Endothelial cell (in vitro differentiated cells): ENCODE measurements at regions not wholly inside any gene's neighbourhood (a gene's known extent, or its start where the extent isn't known, plus 50 kb on each side); places are given as distances from the start of the nearest gene placed in this dataset.

Source experiments
- DNase-seq: peaks from one replicate; pipeline ENCODE4 v3.0.0; 2021; ENCODE audit warnings: low spot score
- H3K27ac Mint-ChIP-seq: one replicate; pipeline ENCODE4 v1.8.0; 2021; ENCODE audit warnings: mixed read lengths, inconsistent platforms; ENCODE audit not compliant: unreplicated experiment
- H3K27me3 Mint-ChIP-seq: one replicate; pipeline ENCODE4 v1.8.0; 2021; ENCODE audit warnings: mild to moderate bottlenecking, moderate library complexity, mixed read lengths, inconsistent platforms; ENCODE audit not compliant: unreplicated experiment
- H3K36me3 Mint-ChIP-seq: one replicate; pipeline ENCODE4 v1.8.0; 2021; ENCODE audit warnings: mild to moderate bottlenecking, low read depth, mixed read lengths, inconsistent platforms; ENCODE audit not compliant: unreplicated experiment
- H3K4me1 Mint-ChIP-seq: one replicate; pipeline ENCODE4 v1.8.0; 2021; ENCODE audit warnings: mild to moderate bottlenecking, mixed read lengths, inconsistent platforms; ENCODE audit not compliant: unreplicated experiment
- H3K4me3 Mint-ChIP-seq: one replicate; pipeline ENCODE4 v1.8.0; 2021; ENCODE audit warnings: mild to moderate bottlenecking, mixed read lengths, inconsistent platforms; ENCODE audit not compliant: unreplicated experiment
- H3K9me3 Mint-ChIP-seq: one replicate; pipeline ENCODE4 v1.8.0; 2021; ENCODE audit warnings: mixed read lengths, inconsistent platforms; ENCODE audit not compliant: unreplicated experiment
- CTCF ChIP-seq: fragments of 200-600 bp; sonication (generic); IDR thresholded peaks from one replicate; pipeline ENCODE4 v1.5.0; 2021; ENCODE audit warnings: antibody characterized with exemption; ENCODE audit not compliant: unreplicated experiment

DNA sequence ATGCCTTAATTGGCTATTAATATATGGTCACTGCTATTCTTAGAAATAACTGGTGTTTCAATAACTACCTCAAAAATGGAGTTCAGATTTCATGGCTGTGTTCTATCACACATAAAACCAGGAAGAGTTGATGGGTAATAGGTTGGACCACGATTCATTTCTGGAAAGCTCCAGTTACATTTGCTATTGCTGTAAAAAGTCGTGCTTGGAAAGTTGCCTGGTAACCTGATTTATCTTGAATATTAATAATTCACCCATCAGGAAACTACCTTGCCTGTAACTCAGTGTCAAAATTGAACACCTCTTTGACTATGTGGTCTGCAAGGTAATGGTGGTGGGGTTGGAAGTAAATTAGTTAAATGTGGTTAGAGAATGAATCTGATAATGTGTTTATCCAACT lies 104.7 kb upstream of the IFNG-AS1 start:
- Mint-ChIP-seq H3K27me3 (no peaks in the 10 kb centered on the region), H3K4me3 (no peak overlapping the region), H3K27ac (no peak overlapping the region), H3K4me1 (peaks cover 4% of the 10 kb centered on the region), H3K9me3 (no peaks in the 10 kb centered on the region), H3K36me3 (no peaks in the 10 kb centered on the region)
- no peak for TF ChIP-seq CTCF
- DNase-seq = no peak

DNA sequence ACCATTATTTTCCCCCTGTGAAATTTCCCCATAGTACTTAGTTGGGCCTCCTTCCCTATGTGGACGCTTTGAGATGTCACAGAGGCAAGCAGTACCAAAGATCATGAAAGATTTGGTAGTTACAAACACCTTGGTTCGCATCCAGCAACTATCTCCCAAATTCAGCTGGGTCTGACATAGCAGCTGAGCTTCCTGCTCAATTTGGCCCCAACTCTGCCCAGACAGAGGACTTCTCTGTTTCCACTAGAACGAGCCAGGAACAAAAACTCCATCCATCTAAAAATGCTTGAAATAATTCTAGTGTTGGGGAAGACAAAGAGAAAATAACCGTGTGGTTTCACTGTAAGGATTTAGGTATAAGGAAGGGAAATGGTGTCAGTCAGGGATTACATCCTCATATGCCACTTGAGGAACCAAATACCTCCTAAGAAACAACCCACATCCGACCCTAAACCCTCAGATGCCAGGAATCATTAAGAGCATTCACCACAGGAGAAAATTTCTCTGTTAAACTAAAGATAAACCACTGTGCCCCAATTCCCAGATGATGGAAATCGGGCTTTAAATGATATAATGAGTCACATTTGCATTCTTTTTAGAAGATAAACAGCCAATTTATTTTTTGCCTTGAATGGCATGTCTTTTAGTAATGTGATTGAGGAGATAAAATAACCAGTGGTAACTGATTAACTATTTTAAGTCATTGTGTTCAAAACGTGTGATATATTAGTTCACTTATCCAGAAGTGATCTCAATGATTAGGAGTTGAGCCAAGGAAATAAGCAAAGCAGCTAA lies 103.7 kb upstream of the IFNG-AS1 start:
- H3K27me3 Mint-ChIP-seq = no peaks in the 10 kb centered on the region
- no peaks in the 10 kb centered on the region for H3K9me3 Mint-ChIP-seq
- no peaks in the 10 kb centered on the region for H3K36me3 Mint-ChIP-seq
- H3K4me3 Mint-ChIP-seq = no peak overlapping the region
- H3K4me1 Mint-ChIP-seq = peaks cover 6% of the 10 kb centered on the region
- no peak for DNase-seq
- no peak overlapping the region for H3K27ac Mint-ChIP-seq
- TF ChIP-seq CTCF = no peak

DNA sequence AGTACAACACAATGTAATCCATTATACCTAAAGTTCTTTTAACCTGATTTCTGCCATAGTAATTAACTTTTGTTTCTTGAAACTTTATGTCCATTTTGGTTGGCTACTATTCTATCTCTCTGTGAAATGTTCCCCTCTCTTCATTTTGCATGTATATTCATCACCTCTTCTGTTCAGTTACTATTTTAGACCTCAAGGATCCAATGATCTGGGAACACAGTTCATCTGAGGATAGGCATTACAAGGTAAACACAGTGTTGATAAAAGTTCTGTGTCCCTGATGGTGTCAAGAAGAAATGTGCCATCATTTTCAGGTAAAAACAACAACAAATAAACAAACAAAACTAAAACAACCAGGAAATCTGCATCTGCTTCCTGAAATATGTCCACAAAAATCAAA lies 102.2 kb upstream of the IFNG-AS1 start:
- Mint-ChIP-seq H3K4me1 (peaks cover 13% of the 10 kb centered on the region), H3K36me3 (no peaks in the 10 kb centered on the region), H3K4me3 (no peak overlapping the region), H3K27me3 (no peaks in the 10 kb centered on the region), H3K9me3 (no peaks in the 10 kb centered on the region), H3K27ac (no peak overlapping the region)
- no peak for DNase-seq
- no peak for TF ChIP-seq CTCF

GRCh38 chr12:67889931-67890330 lies 99.3 kb upstream of the IFNG-AS1 start:
- H3K27ac Mint-ChIP-seq = no peak overlapping the region
- no peak overlapping the region for H3K4me3 Mint-ChIP-seq
- TF ChIP-seq CTCF = no peak
- no peaks in the 10 kb centered on the region for H3K9me3 Mint-ChIP-seq
- H3K27me3 Mint-ChIP-seq = peaks cover 3% of the 10 kb centered on the region
- peaks cover 17% of the 10 kb centered on the region for H3K4me1 Mint-ChIP-seq
- no peak for DNase-seq
- H3K36me3 Mint-ChIP-seq = no peaks in the 10 kb centered on the region

- Mint-ChIP-seq H3K36me3 (no peaks in the 10 kb centered on the region), H3K27me3 (peaks cover 3% of the 10 kb centered on the region), H3K4me3 (no peak overlapping the region), H3K27ac (no peak overlapping the region), H3K9me3 (no peaks in the 10 kb centered on the region), H3K4me1 (peaks cover 17% of the 10 kb centered on the region)
- DNase-seq = no peak
- TF ChIP-seq CTCF = no peak
Observed at GRCh38 chr12:67890726-67891258, 98.5 kb upstream of the IFNG-AS1 start.
